Neuronal stem cell (in vitro differentiated cells): ENCODE measurements at regions not wholly inside any gene's neighbourhood (a gene's known extent, or its start where the extent isn't known, plus 50 kb on each side); places are given as distances from the start of the nearest gene placed in this dataset.
A peak's percentile ranks its signal among the peaks of the same experiment; 100 is the strongest.

Source experiments
- DNase-seq: peaks from one replicate; pipeline ENCODE4 v3.0.0-alpha.2; 2013; ENCODE audit warnings: low spot score
- H2AFZ ChIP-seq: one replicate; pipeline ENCODE4 v1.6.1; 2013; ENCODE audit warnings: mild to moderate bottlenecking, low read length, inconsistent platforms
- H2AK5ac ChIP-seq: 2 replicates; pipeline ENCODE4 v1.6.1; 2013; ENCODE audit warnings: low read depth, mild to moderate bottlenecking, inconsistent platforms, low read length, moderate library complexity, mixed read lengths
- H2BK120ac ChIP-seq: 2 replicates; pipeline ENCODE4 v1.6.1; 2013; ENCODE audit warnings: low read depth, mild to moderate bottlenecking, inconsistent platforms, low read length, moderate library complexity, mixed read lengths
- H2BK12ac ChIP-seq: one replicate; pipeline ENCODE4 v1.6.1; 2013; ENCODE audit warnings: low read length, inconsistent platforms
- H2BK15ac ChIP-seq: 2 replicates; pipeline ENCODE4 v1.6.1; 2013; ENCODE audit warnings: mild to moderate bottlenecking, low read length, inconsistent platforms, mixed read lengths
- H2BK5ac ChIP-seq: one replicate; pipeline ENCODE4 v1.6.1; 2013; ENCODE audit warnings: inconsistent platforms, mild to moderate bottlenecking, low read length, moderate library complexity
- H3K14ac ChIP-seq: one replicate; pipeline ENCODE4 v1.6.1; 2013; ENCODE audit warnings: low read length, inconsistent platforms
- H3K18ac ChIP-seq: 2 replicates; pipeline ENCODE4 v1.6.1; 2013; ENCODE audit warnings: low read length, inconsistent platforms
- H3K23ac ChIP-seq: 2 replicates; pipeline ENCODE4 v1.6.1; 2013; ENCODE audit warnings: low read depth, mild to moderate bottlenecking, mixed read lengths, low read length, inconsistent platforms; ENCODE audit not compliant: poor library complexity
- H3K27ac ChIP-seq: replicated peaks from 3 replicates; pipeline ENCODE4 v1.5.1; 2013; ENCODE audit warnings: low read length, inconsistent platforms
- H3K27me3 ChIP-seq, 3 experiments: 2 replicates each; pipeline ENCODE4 v1.6.1; 2013; ENCODE audit warnings: low read length in 3 of 3, mild to moderate bottlenecking in 2 of 3, inconsistent platforms in 1 of 3, low read depth in 1 of 3, mixed read lengths in 1 of 3, moderate library complexity in 1 of 3; ENCODE audit not compliant: control insufficient read depth in 3 of 3, insufficient read depth in 3 of 3
- H3K36me3 ChIP-seq, 2 donors: replicated peaks in 1 of 2; 2 replicates each; pipeline ENCODE4 v1.6.1; 2013; ENCODE audit warnings: low read length in 2 of 2; ENCODE audit not compliant: control insufficient read depth in 2 of 2, insufficient read depth in 2 of 2
- H3K4ac ChIP-seq: 2 replicates; pipeline ENCODE4 v1.6.1; 2013; ENCODE audit warnings: inconsistent platforms, mild to moderate bottlenecking, low read length, moderate library complexity
- H3K4me1 ChIP-seq, 2 donors: 1 replicate in 1 of 2; 2 replicates in 1 of 2; pipeline ENCODE4 v1.6.1; 2013; ENCODE audit warnings: low read length in 2 of 2, low read depth in 1 of 2; ENCODE audit not compliant: control insufficient read depth in 2 of 2, insufficient read depth in 1 of 2
- H3K4me2 ChIP-seq: one replicate; pipeline ENCODE4 v1.6.1; 2013; ENCODE audit warnings: mild to moderate bottlenecking, low read length, inconsistent platforms; ENCODE audit not compliant: insufficient read depth, poor library complexity, severe bottlenecking
- H3K4me3 ChIP-seq, 2 donors: 2 replicates each; pipeline ENCODE4 v1.5.1; 2013; ENCODE audit warnings: low read length in 2 of 2, mild to moderate bottlenecking in 2 of 2, inconsistent platforms in 1 of 2, moderate library complexity in 1 of 2
- H3K79me1 ChIP-seq: one replicate; pipeline ENCODE4 v1.6.1; 2013; ENCODE audit warnings: low read depth, mild to moderate bottlenecking, inconsistent platforms, low read length, moderate library complexity
- H3K9ac ChIP-seq: one replicate; pipeline ENCODE4 v1.6.1; 2013; ENCODE audit warnings: mild to moderate bottlenecking, low read depth, low read length, inconsistent platforms; ENCODE audit not compliant: poor library complexity
- H3K9me3 ChIP-seq, 2 donors: replicated peaks in 1 of 2; 2 replicates each; pipeline versions ENCODE3 to v1.6.1; 2013; ENCODE audit warnings: low read length in 2 of 2, mild to moderate bottlenecking in 2 of 2, inconsistent platforms in 1 of 2, low read depth in 1 of 2, mixed read lengths in 1 of 2, moderate library complexity in 1 of 2; ENCODE audit not compliant: control insufficient read depth in 2 of 2, insufficient read depth in 1 of 2
- H4K8ac ChIP-seq: one replicate; pipeline ENCODE4 v1.6.1; 2013; ENCODE audit warnings: low read depth, mild to moderate bottlenecking, inconsistent platforms, low read length, moderate library complexity
- H4K91ac ChIP-seq: one replicate; pipeline ENCODE4 v1.6.1; 2013; ENCODE audit warnings: low read length, low read depth, mild to moderate bottlenecking, inconsistent platforms; ENCODE audit not compliant: poor library complexity
- WGBS, 2 donors: extraction: QIAGEN DNeasy Blood & Tissue Kit; methylation state at CpG; one replicate each; pipeline ENCODE4 v1.1.7; 2013; ENCODE audit warnings: missing lambda C conversion rate in 2 of 2, mixed read lengths in 1 of 2; ENCODE audit not compliant: insufficient read length in 2 of 2, insufficient replicate concordance in 1 of 2; ENCODE audit errors: extremely low coverage in 2 of 2; 5-methylcytosine and 5-hydroxymethylcytosine counted together

DNA sequence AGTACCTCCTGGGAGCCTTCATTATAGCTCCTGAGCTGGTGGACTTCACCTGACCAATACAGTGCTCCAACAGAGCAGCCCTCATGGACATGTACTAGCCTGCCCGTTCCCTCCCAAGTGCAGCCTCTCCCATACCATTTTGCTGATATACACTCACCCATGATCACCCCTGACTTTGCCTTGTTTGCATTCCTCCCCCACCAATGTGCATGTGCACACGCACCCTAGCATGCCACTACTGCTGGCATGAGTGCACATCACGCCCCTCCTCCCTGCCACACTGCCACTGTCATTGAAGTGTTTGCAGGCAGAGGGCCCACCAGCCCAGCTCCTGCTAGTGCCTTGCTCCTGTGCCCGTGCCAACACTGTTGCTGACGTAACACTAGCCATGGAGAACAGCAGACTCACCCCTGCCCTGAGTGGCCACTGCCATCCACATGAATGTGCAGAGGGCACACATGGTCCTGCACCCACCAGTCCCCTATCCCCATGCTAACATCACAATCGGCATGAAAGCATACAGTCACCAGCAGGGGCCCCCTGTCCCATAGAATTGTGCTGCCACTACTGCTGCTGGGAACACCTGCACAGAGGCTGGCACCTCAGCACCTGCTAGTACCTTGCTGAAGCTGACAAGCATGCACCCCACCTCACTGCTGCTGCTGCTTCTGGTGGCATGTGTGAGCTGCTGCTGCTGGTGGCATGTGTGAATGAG lies 110.3 kb downstream of the SINHCAF start:
- Histone ChIP-seq H3K4ac (no peak overlapping the region), H2AK5ac (peak overlapping the region; percentile 94), H2BK15ac (no peak overlapping the region), H2BK5ac (no peak overlapping the region), H2BK12ac (peak overlapping the region; percentile 78), H2BK120ac (no peak overlapping the region), H3K23ac (peak overlapping the region; percentile 92), H3K79me1 (no peaks in the 10 kb centered on the region), H3K18ac (peak overlapping the region; percentile 38), H2AFZ (no peak overlapping the region), H3K4me3 (peak overlapping the region in 1 of 2 donors; percentile 60), H3K14ac (peak overlapping the region; percentile 47), H3K27me3 (peaks cover 0 to 16% (median 0%) of the 10 kb centered on the region in 3 experiments), H4K8ac (no peak overlapping the region), H3K9me3 (peaks cover 3% of the 10 kb centered on the region in 2 donors), H3K4me2 (no peak overlapping the region), H3K36me3 (no peaks in the 10 kb centered on the region), H3K4me1 (peaks cover 0 to 4% of the 10 kb centered on the region in 2 donors), H3K9ac (no peak overlapping the region), H4K91ac (no peak overlapping the region), H3K27ac (no peak overlapping the region)
- WGBS, 2 donors = no CpG with 5 or more reads among the region's 6 CpGs
- no peak for DNase-seq

DNA sequence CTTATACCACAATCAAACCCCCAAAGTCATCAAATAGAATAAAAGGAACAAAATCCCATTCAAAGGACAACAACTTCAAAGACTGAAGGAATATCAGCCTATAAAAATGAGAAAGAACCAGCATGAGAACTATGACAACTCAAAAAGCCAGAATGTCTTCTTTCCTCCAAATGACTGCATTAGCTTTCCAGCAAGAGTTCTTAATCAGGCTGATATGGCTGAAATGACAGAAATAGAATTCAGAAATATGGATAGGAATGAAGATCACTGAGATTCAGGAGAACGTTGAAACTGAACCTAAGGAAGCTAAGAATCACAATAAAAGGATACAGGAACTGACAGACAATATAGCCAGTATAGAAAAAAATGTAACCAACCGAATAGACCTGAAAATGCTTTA lies 109.5 kb downstream of the SINHCAF start:
- no peak overlapping the region for H2AK5ac ChIP-seq
- H3K23ac ChIP-seq = no peak overlapping the region
- H4K8ac ChIP-seq = no peak overlapping the region
- no peak overlapping the region for H3K18ac ChIP-seq
- H3K4ac ChIP-seq = no peak overlapping the region
- H3K27me3 ChIP-seq = peaks cover 0 to 16% (median 0%) of the 10 kb centered on the region in 3 experiments
- no peak overlapping the region for H4K91ac ChIP-seq
- no peaks in the 10 kb centered on the region for H3K36me3 ChIP-seq
- no peak overlapping the region for H3K9ac ChIP-seq
- H3K79me1 ChIP-seq = no peaks in the 10 kb centered on the region
- peaks cover 5 to 8% of the 10 kb centered on the region in 2 donors for H3K4me1 ChIP-seq
- no CpG with 5 or more reads among the region's 2 CpGs for WGBS, 2 donors
- H3K27ac ChIP-seq = no peak overlapping the region
- no peak overlapping the region for H2BK15ac ChIP-seq
- no peak overlapping the region for H3K4me2 ChIP-seq
- H2AFZ ChIP-seq = no peak overlapping the region
- no peak overlapping the region for H2BK12ac ChIP-seq
- H3K14ac ChIP-seq = no peak overlapping the region
- no peak overlapping the region for H3K4me3 ChIP-seq
- H2BK5ac ChIP-seq = no peak overlapping the region
- DNase-seq = no peak
- H2BK120ac ChIP-seq = no peak overlapping the region
- H3K9me3 ChIP-seq = peaks cover 3% of the 10 kb centered on the region in 2 donors

DNA sequence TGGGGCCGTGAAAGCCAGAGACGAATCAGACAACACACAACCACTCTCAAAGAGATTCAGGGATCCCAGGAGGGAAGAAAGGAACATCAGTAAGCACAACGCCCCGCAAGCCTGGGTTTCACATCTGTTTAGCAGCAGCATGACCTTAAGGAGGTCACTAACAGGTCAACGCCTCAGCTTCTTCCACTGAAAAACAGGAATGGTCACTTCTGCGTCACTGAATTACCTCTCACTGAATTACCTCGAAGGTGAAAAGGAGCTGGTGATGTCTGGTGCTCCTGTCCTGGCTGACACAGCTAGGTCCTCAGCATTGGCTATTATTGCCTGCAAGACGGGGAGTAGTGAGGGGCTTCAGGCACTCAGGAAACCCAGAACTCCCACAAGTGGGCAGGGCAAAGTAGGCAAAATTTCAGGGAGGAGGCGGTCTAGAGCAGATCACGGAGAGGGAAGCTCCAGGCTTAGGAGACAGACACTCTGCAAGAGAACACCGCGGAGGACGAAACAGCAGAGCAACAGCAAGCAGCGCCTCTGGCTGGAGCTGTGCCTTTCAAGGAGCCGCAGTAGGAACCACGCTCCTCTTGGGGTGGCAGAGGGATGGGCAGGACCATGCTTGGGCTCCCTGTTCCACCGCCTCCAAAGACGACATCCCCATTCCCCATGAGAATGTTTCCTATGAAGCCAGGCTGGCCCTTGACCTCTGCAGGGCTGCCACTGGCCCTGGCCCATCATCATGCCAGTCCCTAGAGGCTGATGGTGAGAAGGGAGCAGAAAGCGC lies 108.4 kb downstream of the SINHCAF start:
- Histone ChIP-seq H3K4me1 (peaks cover 5 to 8% of the 10 kb centered on the region in 2 donors), H3K27ac (no peak overlapping the region), H3K18ac (peak overlapping the region; percentile 16), H3K9ac (no peak overlapping the region), H2BK120ac (no peak overlapping the region), H3K4me3 (no peak overlapping the region), H2BK12ac (peak overlapping the region; percentile 43), H3K23ac (peak overlapping the region; percentile 2), H3K4me2 (no peak overlapping the region), H3K4ac (no peak overlapping the region), H3K27me3 (peaks cover 0 to 16% (median 0%) of the 10 kb centered on the region in 3 experiments), H2BK5ac (no peak overlapping the region), H4K91ac (peak overlapping the region; percentile 45), H4K8ac (no peak overlapping the region), H3K14ac (no peak overlapping the region), H3K79me1 (no peaks in the 10 kb centered on the region), H3K36me3 (no peaks in the 10 kb centered on the region), H2AK5ac (no peak overlapping the region), H2AFZ (no peak overlapping the region), H3K9me3 (peaks cover 3% of the 10 kb centered on the region in 2 donors), H2BK15ac (no peak overlapping the region)
- DNase-seq = no peak
- WGBS, 2 donors = no CpG with 5 or more reads among the region's 19 CpGs
